Stomach (tissue), 4 donors: ENCODE measurements at regions not wholly inside any gene's neighbourhood (a gene's known extent, or its start where the extent isn't known, plus 50 kb on each side); places are given as distances from the start of the nearest gene placed in this dataset.

ENCODE experiments used
- EP300 ChIP-seq: sonication (generic); formaldehyde crosslinking; IDR thresholded peaks from one replicate; pipeline ENCODE4 v1.6.1; 2017; ENCODE audit warnings: antibody characterized with exemption
- TF ChIP-seq, protein P1 (sequence below), 7 experiments: fragments of 450-650 bp in 4 of 7; fragments of 200-600 bp in 3 of 7; sonication (generic) in 3 of 7; IDR thresholded peaks; one replicate each; pipeline ENCODE4 v1.5.1; 2016 to 2019; ENCODE audit warnings: antibody characterized with exemption in 7 of 7, control low read depth in 2 of 7, mild to moderate bottlenecking in 1 of 7

DNA sequence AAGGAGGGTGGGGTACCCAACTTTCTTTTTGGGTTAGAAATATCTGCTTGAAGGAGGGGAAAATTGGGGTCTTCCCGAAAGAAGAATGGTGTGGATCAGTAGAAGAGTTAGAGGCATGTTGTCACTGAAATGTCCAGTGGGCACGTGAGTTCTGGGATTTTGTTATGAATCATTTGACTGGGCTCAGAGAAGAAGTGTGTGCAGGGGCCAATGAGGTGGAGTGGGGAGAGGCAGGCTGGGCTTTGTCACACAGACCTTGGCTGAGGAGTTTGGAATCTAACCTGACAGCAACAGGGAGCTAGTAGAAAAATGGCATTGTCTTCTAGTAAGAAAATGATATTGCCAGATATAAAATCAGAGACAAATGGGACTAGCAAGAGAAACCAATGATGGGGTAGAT is 436.8 kb downstream of the MFSD1 start:
- TF ChIP-seq, protein P1, sequence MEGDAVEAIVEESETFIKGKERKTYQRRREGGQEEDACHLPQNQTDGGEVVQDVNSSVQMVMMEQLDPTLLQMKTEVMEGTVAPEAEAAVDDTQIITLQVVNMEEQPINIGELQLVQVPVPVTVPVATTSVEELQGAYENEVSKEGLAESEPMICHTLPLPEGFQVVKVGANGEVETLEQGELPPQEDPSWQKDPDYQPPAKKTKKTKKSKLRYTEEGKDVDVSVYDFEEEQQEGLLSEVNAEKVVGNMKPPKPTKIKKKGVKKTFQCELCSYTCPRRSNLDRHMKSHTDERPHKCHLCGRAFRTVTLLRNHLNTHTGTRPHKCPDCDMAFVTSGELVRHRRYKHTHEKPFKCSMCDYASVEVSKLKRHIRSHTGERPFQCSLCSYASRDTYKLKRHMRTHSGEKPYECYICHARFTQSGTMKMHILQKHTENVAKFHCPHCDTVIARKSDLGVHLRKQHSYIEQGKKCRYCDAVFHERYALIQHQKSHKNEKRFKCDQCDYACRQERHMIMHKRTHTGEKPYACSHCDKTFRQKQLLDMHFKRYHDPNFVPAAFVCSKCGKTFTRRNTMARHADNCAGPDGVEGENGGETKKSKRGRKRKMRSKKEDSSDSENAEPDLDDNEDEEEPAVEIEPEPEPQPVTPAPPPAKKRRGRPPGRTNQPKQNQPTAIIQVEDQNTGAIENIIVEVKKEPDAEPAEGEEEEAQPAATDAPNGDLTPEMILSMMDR (IDR thresholded peaks at IDR 0.05), result no peak
- no peak for TF ChIP-seq EP300
